HG02642 (cell line): ENCODE measurements at regions not wholly inside any gene's neighbourhood (a gene's known extent, or its start where the extent isn't known, plus 50 kb on each side); places are given as distances from the start of the nearest gene placed in this dataset.

Experiments
- ATAC-seq: cut with Tn5 transposase; IDR thresholded peaks from one replicate; pipeline ENCODE4 v1.9.1; 2021; ENCODE audit warnings: mild to moderate bottlenecking; ENCODE audit not compliant: unreplicated experiment, poor library complexity

- no peak for ATAC-seq
Measured at GRCh38 chr15:62779036-62779770, 263.3 kb upstream of the TPM1 start.

DNA sequence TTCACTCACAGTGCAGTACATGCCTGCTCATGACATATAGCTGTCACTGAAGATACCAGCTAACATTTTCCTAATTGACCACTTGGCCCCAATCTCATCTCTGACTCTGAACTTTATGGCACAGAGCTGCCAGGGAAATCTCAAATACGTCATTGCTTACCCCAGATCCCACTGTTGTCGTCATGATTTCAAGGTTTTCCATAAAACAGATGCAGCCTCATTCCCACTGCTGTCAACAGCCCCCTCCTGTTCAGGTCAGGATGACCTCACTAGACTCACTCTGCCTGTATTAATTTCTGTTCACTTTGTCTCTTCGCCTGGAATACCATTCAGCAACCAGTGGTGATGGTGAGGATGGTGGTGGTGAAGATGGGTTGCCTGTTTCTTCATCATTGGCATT is 262.6 kb upstream of the TPM1 start:
- no peak for ATAC-seq

DNA sequence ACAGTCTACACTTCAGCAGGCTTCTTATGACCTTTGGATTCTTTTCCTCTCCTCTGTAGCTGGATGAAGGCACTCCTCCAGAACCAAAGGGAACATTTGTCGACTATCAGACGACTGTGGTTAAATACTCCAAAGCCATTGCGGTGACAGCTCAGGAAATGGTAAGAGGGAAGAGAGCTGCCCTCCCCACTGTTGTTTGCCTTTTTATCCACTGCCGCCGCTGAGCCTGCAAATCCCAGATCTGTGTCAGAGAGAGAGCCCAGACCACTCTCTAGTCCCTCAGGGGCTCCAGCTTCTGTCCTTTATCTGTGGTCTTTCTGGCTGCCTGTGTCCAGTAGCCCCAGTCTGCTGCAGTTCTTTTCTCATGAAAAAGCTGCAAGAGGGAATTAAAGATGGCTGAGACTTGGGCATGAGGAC is 261.5 kb upstream of the TPM1 start:
- ATAC-seq, result no peak

DNA sequence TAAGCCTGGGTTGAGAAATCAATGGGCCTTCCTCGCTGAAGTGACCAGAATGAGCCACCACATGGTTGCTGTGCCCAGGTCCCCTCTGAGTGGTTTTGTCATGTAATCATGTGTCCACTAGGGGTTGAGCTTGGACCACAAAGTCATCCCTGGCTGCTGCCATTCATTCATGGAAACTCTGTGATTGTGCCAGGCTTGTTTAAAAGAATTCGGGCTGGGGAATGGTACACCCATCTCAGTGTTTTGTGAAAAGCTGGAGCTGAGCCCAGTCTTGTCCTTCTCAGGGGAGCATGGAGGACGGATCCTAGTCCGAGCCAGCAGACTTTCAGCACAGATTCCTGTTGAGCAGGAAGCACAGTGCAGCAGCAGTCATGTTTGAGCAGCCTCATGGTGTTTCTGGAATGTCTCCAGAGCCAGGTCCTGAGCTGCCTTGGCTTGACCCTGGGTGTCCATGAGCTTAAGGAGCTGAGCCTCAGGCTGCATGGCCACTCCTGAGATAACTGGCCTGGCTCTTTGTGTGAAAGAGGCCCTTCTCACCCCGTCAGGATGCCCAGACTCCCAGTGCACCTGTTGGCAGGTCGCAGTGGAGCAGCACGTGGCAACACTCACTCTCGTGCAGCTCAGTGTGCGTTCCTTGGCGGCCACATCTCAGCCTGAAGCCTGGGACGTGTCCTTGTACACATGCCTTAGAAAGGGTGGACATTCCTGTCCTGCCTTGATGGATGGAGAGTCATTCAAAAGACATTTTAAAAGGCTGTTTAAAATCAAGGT is 260.3 kb upstream of the TPM1 start:
- ATAC-seq, result no peak

- no peak for ATAC-seq
Measured at GRCh38 chr15:62782896-62783295, 259.7 kb upstream of the TPM1 start.

DNA sequence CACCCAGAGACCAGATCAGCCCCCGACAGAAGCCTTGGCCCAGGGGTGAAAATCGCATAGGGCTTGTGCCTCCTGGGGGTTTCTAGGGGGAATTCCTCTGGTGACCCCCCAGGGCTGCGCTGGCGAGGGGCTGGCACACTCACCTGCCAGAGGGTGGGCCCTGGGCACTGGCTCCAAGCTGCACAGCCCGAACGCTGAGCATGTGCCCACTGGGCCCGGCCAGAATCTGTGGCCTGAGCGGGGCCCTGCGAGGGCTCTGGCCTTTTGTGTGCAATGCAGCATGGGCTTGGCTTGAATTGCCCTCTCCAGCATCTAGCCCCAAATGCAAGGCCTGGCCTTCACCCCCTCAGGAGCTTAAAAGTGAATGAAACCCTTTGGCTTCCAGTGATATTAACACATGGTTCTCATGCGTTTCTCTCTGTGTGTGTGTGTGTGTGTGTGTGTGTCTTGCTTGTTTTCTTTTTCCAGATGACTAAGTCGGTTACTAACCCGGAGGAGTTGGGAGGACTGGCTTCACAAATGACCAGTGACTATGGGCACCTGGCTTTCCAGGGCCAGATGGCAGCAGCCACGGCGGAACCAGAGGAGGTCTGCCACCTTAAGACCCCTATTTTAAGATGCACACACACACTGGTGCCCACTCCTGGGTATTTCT is 259.1 kb upstream of the TPM1 start:
- ATAC-seq, result no peak

DNA sequence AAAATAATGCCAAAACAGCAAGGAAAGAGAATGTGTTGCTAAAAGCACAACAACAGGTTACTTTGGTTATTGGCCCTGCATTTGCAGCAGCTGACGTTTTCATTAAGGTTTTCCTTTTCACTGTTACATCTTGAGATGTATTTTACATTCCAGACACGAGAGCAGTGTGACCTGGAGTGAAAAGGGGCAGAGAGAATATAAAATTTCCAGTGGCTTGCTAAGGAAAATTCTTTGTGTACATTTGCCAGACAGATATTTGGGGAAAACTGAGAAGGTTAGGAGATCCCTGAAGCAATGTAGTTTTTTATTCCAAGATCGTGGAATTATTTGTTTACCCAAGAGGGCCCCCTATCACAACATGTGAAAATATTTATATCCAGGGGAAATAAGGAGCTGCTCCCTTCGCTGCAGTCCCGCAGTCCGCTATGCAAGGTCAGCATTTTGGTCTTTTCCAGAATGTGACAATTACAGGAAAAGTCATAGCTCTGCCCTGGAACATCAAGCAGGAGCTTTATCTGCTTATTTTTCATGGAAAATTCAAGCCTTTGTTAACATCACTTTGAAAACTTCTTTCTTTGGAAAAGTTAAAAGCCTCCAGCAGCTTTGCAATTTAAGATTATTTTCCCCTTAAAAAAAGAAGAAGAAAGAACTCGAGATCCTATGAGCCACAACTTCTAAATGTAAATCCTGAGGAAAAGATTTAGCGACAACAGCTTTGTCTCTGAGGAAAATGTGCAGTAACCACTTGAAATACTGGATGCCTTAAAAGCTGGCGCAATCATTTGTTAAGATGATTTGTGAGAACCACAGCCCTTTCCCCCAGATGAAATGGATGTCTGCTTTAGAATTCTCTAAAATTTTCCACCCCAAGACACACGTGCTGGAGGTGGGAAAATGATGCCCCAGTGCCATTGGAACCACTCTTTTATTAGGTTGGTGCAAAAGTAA is 256.4 kb upstream of the TPM1 start:
- ATAC-seq, result no peak

DNA sequence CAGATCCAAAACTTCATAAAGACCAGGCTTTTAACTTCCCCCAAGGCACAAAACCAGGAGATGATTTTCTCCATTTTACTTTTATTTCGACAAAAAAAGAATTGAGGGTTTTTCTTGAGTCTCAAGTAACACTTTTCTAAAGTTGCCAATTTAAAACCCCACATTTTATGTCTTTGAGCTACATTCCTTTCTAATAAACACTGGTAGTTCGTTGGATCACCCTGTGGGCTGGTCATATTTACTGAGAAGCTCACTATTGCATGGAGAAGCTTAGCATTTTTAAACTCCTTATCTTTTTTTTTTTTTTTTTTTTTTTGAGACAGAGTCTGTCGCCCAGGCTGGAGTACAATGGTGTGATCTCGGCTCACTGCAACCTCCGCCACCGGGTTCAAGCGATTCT is 255.1 kb upstream of the TPM1 start:
- ATAC-seq, result no peak

GRCh38 chr15:62788224-62788623 is 254.3 kb upstream of the TPM1 start:
- no peak for ATAC-seq

DNA sequence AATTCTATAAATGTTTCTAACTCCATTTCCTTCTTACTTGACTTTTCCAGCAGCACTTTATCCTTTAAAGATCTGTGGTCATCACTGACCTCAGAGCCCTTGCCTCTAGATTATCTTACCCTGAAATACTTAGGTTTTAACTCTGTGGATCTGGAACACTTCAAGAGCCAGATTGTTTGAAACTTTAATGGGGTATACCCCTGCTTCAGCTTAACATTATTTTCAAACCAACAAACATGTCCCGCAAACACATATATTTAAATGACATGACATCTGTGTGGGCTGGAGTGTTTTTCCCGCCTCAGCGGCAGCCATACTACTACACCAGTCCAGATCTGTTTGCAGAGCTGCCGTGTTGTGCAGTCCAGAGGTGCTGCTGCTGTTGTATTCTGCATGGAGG is 252.0 kb upstream of the TPM1 start:
- no peak for ATAC-seq

DNA sequence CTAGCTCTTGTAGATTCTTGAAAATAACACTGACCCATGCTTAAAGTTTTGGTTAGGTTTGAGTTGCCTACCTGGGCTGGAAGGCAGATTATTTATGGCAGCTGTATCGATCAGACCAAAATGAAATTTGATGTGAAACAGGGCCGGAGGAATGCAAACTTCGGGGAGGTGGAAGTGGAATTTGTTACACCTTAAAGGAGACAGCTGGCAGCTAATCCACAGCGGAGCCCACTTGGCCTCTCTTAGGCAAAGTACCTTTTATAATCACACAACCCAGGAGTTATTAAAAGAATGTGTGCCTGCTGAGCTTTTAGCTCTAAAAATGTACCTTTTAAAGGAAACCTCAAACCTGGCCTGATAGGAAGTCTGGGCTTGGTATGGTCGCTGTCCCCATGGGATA is 250.9 kb upstream of the TPM1 start:
- ATAC-seq, result no peak

DNA sequence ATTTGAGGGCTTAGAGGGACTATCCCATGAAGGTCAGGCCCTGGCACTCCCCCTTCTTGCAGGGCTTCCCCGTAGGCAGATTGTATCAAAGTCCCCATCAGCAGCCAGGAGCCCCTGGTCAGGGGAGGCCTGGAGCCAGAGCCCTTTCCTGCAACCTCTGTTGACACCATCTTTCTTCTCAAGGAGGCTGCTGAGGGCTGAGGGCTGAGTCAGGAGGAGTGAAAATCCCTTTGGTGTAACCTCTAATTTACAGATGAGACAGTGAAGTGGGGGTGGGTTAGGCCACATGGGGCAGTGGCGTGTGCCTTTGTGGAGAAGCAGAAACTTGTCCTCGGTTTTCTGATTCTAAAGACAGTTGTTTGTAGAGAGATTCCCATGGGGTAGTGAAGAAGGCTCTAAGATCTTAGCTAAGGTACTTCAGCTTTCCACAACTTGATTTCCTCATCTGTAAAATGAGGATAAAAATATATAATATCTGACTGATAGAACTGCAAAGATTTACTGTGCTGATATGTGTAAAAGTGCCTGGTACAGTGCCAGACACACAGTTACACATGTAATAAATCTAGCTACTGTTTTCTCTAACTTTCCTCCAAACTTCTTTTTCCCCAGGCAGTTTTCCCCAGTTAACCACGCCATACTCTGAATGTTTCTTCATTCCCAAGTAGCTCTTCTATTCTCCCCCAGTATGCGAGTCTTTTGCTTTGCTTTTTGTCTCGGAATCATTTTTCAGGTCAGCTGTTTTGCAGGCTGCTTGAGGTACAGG is 249.4 kb upstream of the TPM1 start:
- no peak for ATAC-seq

DNA sequence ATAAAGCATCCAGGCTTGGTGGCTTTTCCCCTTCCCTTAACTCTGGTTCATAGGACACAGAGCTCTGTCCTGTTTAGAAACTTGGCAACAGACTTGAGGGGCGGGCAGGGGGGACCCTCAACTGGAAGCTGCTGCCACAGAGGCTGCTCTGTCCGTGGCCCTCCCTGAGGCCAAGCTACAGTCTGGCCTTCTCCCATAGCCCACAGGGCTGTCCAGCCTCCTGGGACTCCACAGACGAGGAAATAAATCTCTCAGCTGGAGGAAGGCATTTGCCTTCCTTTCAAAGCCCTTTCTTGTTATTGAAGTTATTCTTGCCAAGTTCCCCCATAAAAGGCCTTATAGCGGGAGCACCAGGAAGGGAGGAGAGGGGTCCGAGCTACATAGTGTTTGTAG is 248.8 kb upstream of the TPM1 start:
- no peak for ATAC-seq

GRCh38 chr15:62795171-62795570 is 247.4 kb upstream of the TPM1 start:
- no peak for ATAC-seq

DNA sequence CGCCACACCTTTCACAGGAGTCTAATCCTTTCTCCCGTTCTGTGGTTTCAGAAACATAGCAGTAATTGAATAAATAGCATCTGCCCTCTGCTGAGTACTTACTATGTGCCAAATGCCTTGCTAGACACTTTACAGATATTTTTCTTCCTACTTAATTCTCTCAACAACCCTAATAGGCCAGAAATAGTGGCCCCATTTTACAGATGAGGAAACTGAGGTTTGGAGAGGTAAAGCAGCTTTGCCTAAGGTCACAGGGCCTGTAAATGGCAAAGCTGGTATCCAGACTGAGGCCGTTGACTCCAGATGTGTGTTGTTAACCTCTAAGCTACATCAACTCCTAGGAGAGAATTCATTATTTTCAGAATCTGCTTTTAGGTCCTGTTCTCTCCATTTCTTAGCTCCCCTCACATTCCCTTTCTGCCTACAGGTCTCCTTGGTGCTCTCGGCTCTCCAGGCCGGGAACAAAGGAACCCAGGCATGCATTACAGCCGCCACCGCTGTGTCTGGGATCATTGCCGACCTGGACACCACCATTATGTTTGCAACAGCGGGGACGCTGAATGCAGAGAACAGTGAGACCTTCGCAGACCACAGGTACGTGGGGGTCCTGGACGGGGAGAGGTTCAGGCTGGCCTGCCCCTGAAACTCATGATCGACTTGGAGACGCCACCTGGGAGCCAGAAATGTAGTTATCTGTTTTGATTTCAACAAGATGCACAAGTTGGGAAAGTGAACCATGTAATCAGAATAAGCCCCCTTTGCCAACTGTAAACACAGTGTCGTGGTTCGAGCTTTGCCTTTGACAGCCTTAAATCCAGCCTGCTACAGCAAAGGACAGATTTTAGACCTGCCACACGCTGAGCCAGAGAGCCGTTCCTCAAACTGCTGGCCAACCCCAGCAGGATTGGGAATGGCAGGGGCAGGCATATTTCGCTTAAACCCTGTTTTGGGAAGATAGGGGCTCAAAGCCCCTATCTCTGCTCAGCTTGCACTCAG is 246.5 kb upstream of the TPM1 start:
- no peak for ATAC-seq

- ATAC-seq, result no peak
Measured at GRCh38 chr15:62797171-62797570, 245.4 kb upstream of the TPM1 start.

DNA sequence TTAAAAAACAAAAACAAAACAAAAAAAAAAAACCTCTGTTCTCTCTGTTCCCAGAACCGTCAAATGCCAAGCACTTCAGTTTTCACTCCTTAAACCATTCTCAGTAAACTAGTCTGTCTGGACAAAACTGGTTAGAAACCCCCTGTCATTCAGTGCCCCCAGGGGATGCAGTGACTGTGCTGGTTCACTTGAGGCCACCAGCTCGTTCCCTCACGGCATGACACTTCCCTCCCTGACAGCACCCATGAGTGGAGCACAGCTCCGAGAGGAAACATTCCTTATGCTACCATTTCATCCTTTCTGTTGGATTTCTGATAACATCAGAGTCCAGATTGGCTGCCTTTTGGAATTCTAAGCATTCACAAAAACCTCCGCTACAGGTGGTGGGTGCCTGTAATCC is 244.0 kb upstream of the TPM1 start:
- ATAC-seq, result no peak

GRCh38 chr15:62799037-62799436 is 243.5 kb upstream of the TPM1 start:
- no peak for ATAC-seq
